ENCODE measurements at regions not wholly inside any gene's neighbourhood (a gene's known extent, or its start where the extent isn't known, plus 50 kb on each side); places are given as distances from the start of the nearest gene placed in this dataset.

- TF ChIP-seq EP300 (conservative IDR thresholded peaks at IDR 0.05; ENCODE audit: poor library complexity, severe bottlenecking): no peak
- no peak for TF ChIP-seq SMC3 (conservative IDR thresholded peaks at IDR 0.05; ENCODE audit: poor library complexity)
- no peak for TF ChIP-seq TAF1 (IDR thresholded peaks at IDR 0.05; ENCODE audit: low read depth)
- no peak for TF ChIP-seq RAD21 (conservative IDR thresholded peaks at IDR 0.05)
- no peak for TF ChIP-seq EZH2 (IDR thresholded peaks at IDR 0.05; ENCODE audit: borderline replicate concordance, insufficient read depth, low read length, poor library complexity, severe bottlenecking)
- TF ChIP-seq CTCF (IDR thresholded peaks at IDR 0.05; ENCODE audit: poor library complexity, severe bottlenecking): no peak
- no peak for TF ChIP-seq POLR2AphosphoS5 (IDR thresholded peaks at IDR 0.05)
- TF ChIP-seq MXI1 (conservative IDR thresholded peaks at IDR 0.05; ENCODE audit: poor library complexity, severe bottlenecking): no peak
- Histone ChIP-seq H3K79me2 (replicated peaks; ENCODE audit: insufficient read depth, low read length) (no peaks in the 10 kb centered on the region), H2AFZ (ENCODE audit: low read depth, low read length) (no peak overlapping the region), H3K4me2 (ENCODE audit: low read length) (no peak overlapping the region), H4K20me1 (ENCODE audit: insufficient read depth) (no peaks in the 10 kb centered on the region), H3K9me3 (ENCODE audit: low read length) (no peaks in the 10 kb centered on the region), H3K9me2 (ENCODE audit: insufficient read depth, low read length) (no peaks in the 10 kb centered on the region), H3K9ac (ENCODE audit: low read length) (no peak overlapping the region), H3K36me3 (ENCODE audit: insufficient read depth, low read length) (no peaks in the 10 kb centered on the region), H3F3A (ENCODE audit: insufficient read depth, low read length, poor library complexity, severe bottlenecking) (no peaks in the 10 kb centered on the region), H3K27me3 (ENCODE audit: insufficient read depth, low read depth, low read length) (no peaks in the 10 kb centered on the region), H3K27ac (ENCODE audit: low read length) (no peak overlapping the region), H3K4me3 (ENCODE audit: low read length) (no peak overlapping the region)
Observed at GRCh38 chr2:107621186-107622165, 205.2 kb upstream of the RGPD4 start.

DNA sequence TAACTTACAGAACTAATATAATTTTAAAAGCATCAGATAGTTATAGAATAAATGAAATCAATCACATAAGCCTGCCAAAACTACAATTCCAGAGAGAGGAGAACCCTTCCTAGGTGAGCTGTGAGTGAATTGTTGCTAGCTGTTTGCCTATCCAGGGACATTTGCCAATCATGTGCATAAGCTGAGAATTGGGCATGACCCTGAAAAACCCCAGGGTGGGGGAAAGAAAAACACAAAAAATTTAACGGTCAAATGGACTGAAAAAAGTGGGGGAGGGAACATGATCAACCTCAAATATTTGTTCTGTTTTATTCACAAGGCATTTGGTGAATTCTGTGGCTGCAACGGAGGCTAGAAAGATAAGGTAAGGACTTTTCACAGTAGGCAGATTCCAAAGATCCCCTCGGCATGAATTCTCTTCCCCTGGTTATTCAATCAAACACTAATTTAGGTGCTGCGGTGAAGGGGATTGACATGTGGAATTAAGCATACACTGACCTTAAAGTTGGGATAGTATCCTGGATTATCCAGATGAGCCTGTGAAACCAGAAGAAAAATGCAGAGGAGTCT is 203.9 kb upstream of the RGPD4 start:
- Histone ChIP-seq H2AFZ (ENCODE audit: low read depth, low read length) (no peak overlapping the region), H3K9me2 (ENCODE audit: insufficient read depth, low read length) (no peaks in the 10 kb centered on the region), H3K4me3 (ENCODE audit: low read length) (no peak overlapping the region), H3F3A (ENCODE audit: insufficient read depth, low read length, poor library complexity, severe bottlenecking) (no peaks in the 10 kb centered on the region), H3K9ac (ENCODE audit: low read length) (no peak overlapping the region), H3K27ac (ENCODE audit: low read length) (no peak overlapping the region), H3K36me3 (ENCODE audit: insufficient read depth, low read length) (no peaks in the 10 kb centered on the region), H3K9me3 (ENCODE audit: low read length) (no peaks in the 10 kb centered on the region), H4K20me1 (ENCODE audit: insufficient read depth) (no peaks in the 10 kb centered on the region), H3K4me2 (ENCODE audit: low read length) (no peak overlapping the region), H3K79me2 (replicated peaks; ENCODE audit: insufficient read depth, low read length) (no peaks in the 10 kb centered on the region), H3K27me3 (ENCODE audit: insufficient read depth, low read depth, low read length) (no peaks in the 10 kb centered on the region)
- no peak for TF ChIP-seq RAD21 (conservative IDR thresholded peaks at IDR 0.05)
- TF ChIP-seq, protein P1, sequence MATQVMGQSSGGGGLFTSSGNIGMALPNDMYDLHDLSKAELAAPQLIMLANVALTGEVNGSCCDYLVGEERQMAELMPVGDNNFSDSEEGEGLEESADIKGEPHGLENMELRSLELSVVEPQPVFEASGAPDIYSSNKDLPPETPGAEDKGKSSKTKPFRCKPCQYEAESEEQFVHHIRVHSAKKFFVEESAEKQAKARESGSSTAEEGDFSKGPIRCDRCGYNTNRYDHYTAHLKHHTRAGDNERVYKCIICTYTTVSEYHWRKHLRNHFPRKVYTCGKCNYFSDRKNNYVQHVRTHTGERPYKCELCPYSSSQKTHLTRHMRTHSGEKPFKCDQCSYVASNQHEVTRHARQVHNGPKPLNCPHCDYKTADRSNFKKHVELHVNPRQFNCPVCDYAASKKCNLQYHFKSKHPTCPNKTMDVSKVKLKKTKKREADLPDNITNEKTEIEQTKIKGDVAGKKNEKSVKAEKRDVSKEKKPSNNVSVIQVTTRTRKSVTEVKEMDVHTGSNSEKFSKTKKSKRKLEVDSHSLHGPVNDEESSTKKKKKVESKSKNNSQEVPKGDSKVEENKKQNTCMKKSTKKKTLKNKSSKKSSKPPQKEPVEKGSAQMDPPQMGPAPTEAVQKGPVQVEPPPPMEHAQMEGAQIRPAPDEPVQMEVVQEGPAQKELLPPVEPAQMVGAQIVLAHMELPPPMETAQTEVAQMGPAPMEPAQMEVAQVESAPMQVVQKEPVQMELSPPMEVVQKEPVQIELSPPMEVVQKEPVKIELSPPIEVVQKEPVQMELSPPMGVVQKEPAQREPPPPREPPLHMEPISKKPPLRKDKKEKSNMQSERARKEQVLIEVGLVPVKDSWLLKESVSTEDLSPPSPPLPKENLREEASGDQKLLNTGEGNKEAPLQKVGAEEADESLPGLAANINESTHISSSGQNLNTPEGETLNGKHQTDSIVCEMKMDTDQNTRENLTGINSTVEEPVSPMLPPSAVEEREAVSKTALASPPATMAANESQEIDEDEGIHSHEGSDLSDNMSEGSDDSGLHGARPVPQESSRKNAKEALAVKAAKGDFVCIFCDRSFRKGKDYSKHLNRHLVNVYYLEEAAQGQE (IDR thresholded peaks at IDR 0.05; ENCODE audit: borderline replicate concordance): no peak
- TF ChIP-seq CTCF (IDR thresholded peaks at IDR 0.05; ENCODE audit: poor library complexity, severe bottlenecking): no peak
- TF ChIP-seq EZH2 (IDR thresholded peaks at IDR 0.05; ENCODE audit: borderline replicate concordance, insufficient read depth, low read length, poor library complexity, severe bottlenecking): no peak
- TF ChIP-seq SMC3 (conservative IDR thresholded peaks at IDR 0.05; ENCODE audit: poor library complexity): no peak
- TF ChIP-seq EP300 (conservative IDR thresholded peaks at IDR 0.05; ENCODE audit: poor library complexity, severe bottlenecking): no peak
- TF ChIP-seq MXI1 (conservative IDR thresholded peaks at IDR 0.05; ENCODE audit: poor library complexity, severe bottlenecking): no peak
- no peak for TF ChIP-seq TAF1 (IDR thresholded peaks at IDR 0.05; ENCODE audit: low read depth)
- no peak for TF ChIP-seq POLR2AphosphoS5 (IDR thresholded peaks at IDR 0.05)
